Cardiac fibroblast (primary cell): ENCODE measurements at regions not wholly inside any gene's neighbourhood (a gene's known extent, or its start where the extent isn't known, plus 50 kb on each side); places are given as distances from the start of the nearest gene placed in this dataset.

Source experiments
- DNase-seq, 2 donors: peaks; one replicate each; pipeline versions ENCODE4 v3.0.0 to v3.0.0-alpha.2; 2010; ENCODE audit warnings: low read depth in 2 of 2
- H3K4me3 ChIP-seq, 2 donors: replicated peaks in 1 of 2; 1 replicate in 1 of 2; 2 replicates in 1 of 2; pipeline ENCODE4 v1.5.1; 2011; ENCODE audit warnings: low read depth in 2 of 2, low read length in 2 of 2, mild to moderate bottlenecking in 2 of 2, moderate library complexity in 1 of 2
- TF ChIP-seq, protein P1 (sequence below): IDR thresholded peaks from one replicate; pipeline ENCODE4 v1.5.1; 2011; ENCODE audit warnings: low read depth, mild to moderate bottlenecking, low read length, inconsistent platforms

DNA sequence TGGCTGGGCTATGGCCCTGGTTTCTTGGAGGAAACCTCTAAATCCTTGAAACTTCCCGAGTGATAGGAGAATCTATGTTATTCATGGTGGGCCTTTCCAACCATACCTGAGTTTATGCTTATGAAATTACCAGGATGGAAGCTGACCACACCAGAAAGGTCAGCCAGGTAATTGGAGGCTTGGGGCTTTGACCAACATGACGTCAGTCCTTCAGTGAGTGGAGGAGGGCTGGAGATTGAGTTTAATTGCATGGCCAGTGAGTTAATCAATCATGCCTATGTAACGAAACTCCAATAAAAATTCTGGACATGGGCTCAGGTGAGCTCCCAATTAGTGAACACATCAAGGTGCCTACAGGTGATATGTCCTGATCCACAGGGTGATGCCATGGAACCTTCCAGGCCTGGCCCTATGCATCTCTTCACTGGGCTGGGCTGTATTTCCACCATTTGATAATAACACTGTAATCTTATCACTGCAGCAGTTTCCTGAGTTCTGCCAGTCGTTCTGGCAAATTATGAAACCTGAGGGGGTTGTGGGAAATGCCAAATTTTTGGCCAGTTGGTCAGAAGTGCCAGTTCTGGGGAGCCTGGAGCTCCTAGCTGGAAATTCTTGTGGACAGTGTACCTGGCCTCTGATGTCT is 106.5 kb downstream of the CDH26 start:
- no peak for DNase-seq
- H3K4me3 ChIP-seq = no peak overlapping the region
- TF ChIP-seq, protein P1, sequence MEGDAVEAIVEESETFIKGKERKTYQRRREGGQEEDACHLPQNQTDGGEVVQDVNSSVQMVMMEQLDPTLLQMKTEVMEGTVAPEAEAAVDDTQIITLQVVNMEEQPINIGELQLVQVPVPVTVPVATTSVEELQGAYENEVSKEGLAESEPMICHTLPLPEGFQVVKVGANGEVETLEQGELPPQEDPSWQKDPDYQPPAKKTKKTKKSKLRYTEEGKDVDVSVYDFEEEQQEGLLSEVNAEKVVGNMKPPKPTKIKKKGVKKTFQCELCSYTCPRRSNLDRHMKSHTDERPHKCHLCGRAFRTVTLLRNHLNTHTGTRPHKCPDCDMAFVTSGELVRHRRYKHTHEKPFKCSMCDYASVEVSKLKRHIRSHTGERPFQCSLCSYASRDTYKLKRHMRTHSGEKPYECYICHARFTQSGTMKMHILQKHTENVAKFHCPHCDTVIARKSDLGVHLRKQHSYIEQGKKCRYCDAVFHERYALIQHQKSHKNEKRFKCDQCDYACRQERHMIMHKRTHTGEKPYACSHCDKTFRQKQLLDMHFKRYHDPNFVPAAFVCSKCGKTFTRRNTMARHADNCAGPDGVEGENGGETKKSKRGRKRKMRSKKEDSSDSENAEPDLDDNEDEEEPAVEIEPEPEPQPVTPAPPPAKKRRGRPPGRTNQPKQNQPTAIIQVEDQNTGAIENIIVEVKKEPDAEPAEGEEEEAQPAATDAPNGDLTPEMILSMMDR = no peak

DNA sequence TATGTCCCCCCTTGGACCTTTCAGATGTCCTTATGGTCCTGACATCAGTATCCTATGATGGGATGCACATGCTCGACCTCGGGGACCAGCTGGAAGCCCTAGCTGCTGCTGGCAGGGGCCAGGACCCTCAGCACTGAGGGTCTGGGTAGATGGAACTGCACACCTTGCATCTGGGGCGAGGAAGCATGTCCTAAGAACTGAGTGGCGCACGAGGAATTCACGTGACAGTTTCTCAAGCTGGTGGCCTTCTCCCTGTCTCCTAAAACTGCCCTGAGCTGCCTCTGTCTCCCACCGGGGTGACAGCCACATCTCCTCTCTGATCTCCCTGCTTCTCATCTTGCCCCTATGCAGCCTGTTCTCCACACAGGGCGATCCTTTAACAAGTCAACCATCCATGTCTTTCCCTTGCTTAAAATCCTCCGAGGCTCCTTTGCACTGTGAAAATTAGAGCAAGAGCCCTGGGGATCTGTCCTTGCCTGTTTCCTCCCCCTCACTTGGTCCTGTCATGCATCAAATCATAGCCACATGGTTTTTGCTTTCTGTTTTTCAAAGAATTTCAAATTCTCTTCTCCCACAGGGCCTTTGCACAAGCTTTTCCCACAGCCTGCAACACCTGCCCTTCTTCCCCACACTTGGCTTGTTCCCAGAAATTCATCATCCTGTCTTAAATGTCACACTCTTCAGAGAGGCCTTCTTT is 107.7 kb downstream of the CDH26 start:
- TF ChIP-seq, protein P1 = no peak
- DNase-seq = no peak
- no peak overlapping the region for H3K4me3 ChIP-seq

DNA sequence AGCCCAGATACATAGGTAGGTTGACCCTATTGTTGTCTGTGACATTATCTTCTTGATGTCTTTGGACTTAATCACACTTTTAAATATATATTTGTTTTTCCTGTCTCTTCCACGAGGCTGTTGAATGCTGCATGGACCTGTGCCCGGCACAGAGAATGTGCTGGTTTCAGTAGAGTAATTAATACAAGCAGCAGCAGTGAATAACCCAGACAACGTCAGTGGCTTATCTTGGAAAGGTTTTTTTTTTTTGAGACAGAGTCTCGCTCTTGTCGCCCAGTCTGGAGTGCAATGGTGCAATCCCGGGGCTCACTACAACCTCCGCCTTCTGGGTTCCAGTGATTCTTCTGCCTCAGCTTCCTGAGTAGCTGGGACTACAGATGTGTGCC is 108.2 kb downstream of the CDH26 start:
- TF ChIP-seq, protein P1 = no peak
- no peak overlapping the region for H3K4me3 ChIP-seq
- DNase-seq = no peak

DNA sequence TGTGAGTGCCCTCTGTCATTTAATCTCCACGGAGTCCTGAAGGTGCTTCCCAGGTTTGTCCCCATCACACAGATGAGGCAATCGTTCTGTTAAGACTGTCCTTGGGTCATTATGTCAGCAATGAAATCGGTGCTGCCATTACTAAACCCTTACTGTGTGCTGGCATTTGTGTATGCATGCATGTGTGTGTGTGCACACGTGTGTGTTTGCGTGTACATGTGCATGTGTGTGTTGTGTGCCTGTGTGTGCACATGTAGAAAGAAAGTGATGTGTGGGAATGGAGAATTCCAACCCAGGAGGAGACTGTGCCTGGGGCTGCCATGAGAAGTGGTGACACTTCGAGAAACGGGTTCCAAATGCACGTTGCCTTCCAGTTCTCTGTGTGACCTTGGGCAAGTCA is 110.3 kb downstream of the CDH26 start:
- TF ChIP-seq, protein P1 = no peak
- no peak overlapping the region for H3K4me3 ChIP-seq
- DNase-seq = no peak

DNA sequence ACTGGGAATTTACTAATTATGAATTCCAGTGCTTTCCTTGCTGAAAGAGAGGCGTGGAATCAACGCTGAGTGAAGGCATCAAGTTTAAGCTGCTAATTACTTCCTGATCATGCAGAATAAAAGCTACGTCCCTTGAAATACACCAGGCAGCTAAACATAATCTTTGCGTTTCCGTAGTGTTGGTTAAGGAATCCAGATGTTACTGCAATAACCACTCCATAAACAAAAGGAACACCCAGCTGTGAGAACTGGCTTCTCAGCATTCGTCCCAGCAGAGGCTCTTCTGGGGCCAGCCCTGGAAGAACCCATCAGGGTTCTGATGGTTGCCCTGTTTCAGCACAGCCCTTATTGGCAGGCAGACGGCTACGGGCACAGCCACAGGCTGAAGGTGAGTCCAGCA is 111.4 kb downstream of the CDH26 start:
- no peak for DNase-seq
- TF ChIP-seq, protein P1 = no peak
- H3K4me3 ChIP-seq = no peak overlapping the region

DNA sequence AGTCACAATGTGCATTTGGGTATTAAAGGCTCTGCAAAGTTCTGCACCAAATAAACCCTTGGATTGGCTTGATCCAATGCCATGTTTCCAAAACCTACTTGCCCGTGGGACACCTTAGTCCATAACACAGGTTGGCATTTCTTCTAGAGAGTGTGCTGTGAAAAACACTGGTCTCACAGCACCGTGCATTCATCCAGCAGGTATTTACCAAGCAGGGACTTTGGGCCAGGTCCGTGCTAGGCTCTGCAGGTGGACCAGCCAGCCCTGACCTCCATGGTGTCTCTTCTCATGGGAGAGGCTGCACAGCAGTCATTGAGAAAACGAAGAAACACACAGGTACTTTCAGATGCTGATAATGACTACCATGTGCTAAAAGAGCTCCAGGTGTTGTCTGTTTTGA is 112.6 kb downstream of the CDH26 start:
- DNase-seq = no peak
- H3K4me3 ChIP-seq = no peak overlapping the region
- TF ChIP-seq, protein P1 = no peak

DNA sequence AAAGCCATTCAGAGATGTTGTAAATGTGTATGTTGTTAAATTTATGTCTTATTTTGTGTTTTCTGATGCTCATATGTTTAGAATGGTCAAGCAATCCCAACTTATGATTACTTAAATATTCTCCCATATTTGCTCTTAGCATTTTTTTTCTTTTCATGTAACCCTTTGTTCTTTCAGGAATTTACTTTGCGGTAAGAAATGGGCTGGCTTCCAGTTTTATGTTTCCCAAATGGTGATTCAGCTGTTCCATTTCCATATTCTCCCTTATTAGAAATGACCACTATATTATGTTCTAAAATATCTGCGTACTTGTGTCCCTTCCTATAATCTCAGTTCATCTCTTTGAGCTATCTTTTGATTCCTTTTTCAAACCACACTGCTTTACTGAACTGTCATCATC is 113.7 kb downstream of the CDH26 start:
- no peak overlapping the region for H3K4me3 ChIP-seq
- TF ChIP-seq, protein P1 = no peak
- DNase-seq = peak in 1 of 2 donors; percentile 76
